SK-N-SH (cell line): ENCODE measurements at regions not wholly inside any gene's neighbourhood (a gene's known extent, or its start where the extent isn't known, plus 50 kb on each side); places are given as distances from the start of the nearest gene placed in this dataset.

ENCODE experiments used
- CTCF ChIA-PET: fragments of 300-600, 350-600 bp; formaldehyde crosslinking; extraction: SDS; loops from one replicate; lab custom pipeline; 2021; lab: Yijun Ruan, JAX
- POLR2A ChIA-PET: fragments of 350-600 bp; sonication (Branson Sonifier 250); formaldehyde crosslinking; extraction: SDS; loops from one replicate; lab custom pipeline; 2020; ENCODE audit warnings: antibody characterized with exemption, inconsistent platforms; lab: Yijun Ruan, JAX
- DNase-seq: peaks from one replicate; pipeline ENCODE4 v3.0.0; 2012
- H2AFZ ChIP-seq: fragments of 200-600 bp; sonication (generic); 2 replicates; pipeline ENCODE4 v1.8.1; 2016; ENCODE audit warnings: antibody characterized with exemption, mild to moderate bottlenecking, low read depth
- H3F3A ChIP-seq: fragments of 200-600 bp; sonication (generic); replicated peaks from 2 replicates; pipeline ENCODE3; 2016; ENCODE audit warnings: antibody characterized with exemption, mild to moderate bottlenecking; ENCODE audit not compliant: insufficient read depth
- H3K27ac ChIP-seq, 2 experiments: fragments of 200-500 bp in 1 of 2; fragments of 200-600 bp in 1 of 2; sonication (Bioruptor generic) in 1 of 2; sonication (generic), shearing (Covaris generic) in 1 of 2; 2 replicates each; pipeline versions ENCODE4 v1.5.1 to v1.6.1; 2014 to 2016; ENCODE audit warnings: low read depth in 2 of 2, inconsistent platforms in 1 of 2, low read length in 1 of 2, mild to moderate bottlenecking in 1 of 2, mixed read lengths in 1 of 2
- H3K27me3 ChIP-seq: fragments of 200-600 bp; sonication (generic), shearing (Covaris generic); 2 replicates; pipeline ENCODE4 v1.6.1; 2016; ENCODE audit warnings: mixed run types; ENCODE audit not compliant: insufficient read depth
- H3K36me3 ChIP-seq, 2 experiments: fragments of 200-500 bp in 1 of 2; fragments of 200-600 bp in 1 of 2; sonication (Bioruptor generic) in 1 of 2; sonication (generic) in 1 of 2; replicated peaks in 1 of 2; 2 replicates each; pipeline versions ENCODE3 to v1.5.1; 2014 to 2016; ENCODE audit warnings: low read length in 1 of 2, mild to moderate bottlenecking in 1 of 2; ENCODE audit not compliant: insufficient read depth in 2 of 2, control insufficient read depth in 1 of 2
- H3K4me1 ChIP-seq, 2 experiments: fragments of 200-500 bp in 1 of 2; fragments of 200-600 bp in 1 of 2; sonication (Bioruptor generic) in 1 of 2; sonication (generic), shearing (Covaris generic) in 1 of 2; 2 replicates each; pipeline versions ENCODE4 v1.5.1 to v1.6.1; 2014 to 2016; ENCODE audit warnings: low read depth in 1 of 2, low read length in 1 of 2, mixed run types in 1 of 2; ENCODE audit not compliant: insufficient read depth in 2 of 2, control insufficient read depth in 1 of 2
- H3K4me2 ChIP-seq: fragments of 200-600 bp; sonication (generic), shearing (Covaris generic); 2 replicates; pipeline ENCODE4 v1.6.1; 2017; ENCODE audit warnings: mixed run types
- H3K4me3 ChIP-seq, 2 experiments: fragments of 200-500 bp in 1 of 2; fragments of 200-600 bp in 1 of 2; sonication (Bioruptor generic) in 1 of 2; sonication (generic), shearing (Covaris generic) in 1 of 2; 2 replicates each; pipeline versions ENCODE4 v1.5.1 to v1.8.1; 2014 to 2016; ENCODE audit warnings: low read depth in 2 of 2, inconsistent platforms in 1 of 2, low read length in 1 of 2, mild to moderate bottlenecking in 1 of 2, mixed read lengths in 1 of 2, moderate library complexity in 1 of 2
- H3K79me2 ChIP-seq: fragments of 200-600 bp; sonication (generic); 2 replicates; pipeline ENCODE4 v1.8.1; 2017; ENCODE audit warnings: mild to moderate bottlenecking; ENCODE audit not compliant: insufficient read depth
- H3K9ac ChIP-seq: fragments of 200-600 bp; sonication (generic); 2 replicates; pipeline ENCODE4 v1.6.1; 2017; ENCODE audit warnings: mixed run types
- H3K9me2 ChIP-seq: fragments of 200-600 bp; sonication (generic); 2 replicates; pipeline ENCODE4 v1.6.1; 2017; ENCODE audit warnings: mixed run types
- H3K9me3 ChIP-seq: fragments of 200-600 bp; sonication (generic); 2 replicates; pipeline ENCODE4 v1.6.1; 2017; ENCODE audit warnings: mixed run types, mild to moderate bottlenecking, moderate library complexity
- H4K20me1 ChIP-seq: fragments of 200-600 bp; sonication (generic); 2 replicates; pipeline ENCODE4 v1.6.1; 2017; ENCODE audit warnings: mild to moderate bottlenecking, mixed run types; ENCODE audit not compliant: insufficient read depth
- ELF1 ChIP-seq: IDR thresholded peaks from 2 replicates; pipeline ENCODE4 v1.4.0; 2012
- EP300 ChIP-seq, 2 experiments: IDR thresholded peaks; 2 replicates each; pipeline versions ENCODE4 v1.4.0 to v1.6.1; 2012; ENCODE audit warnings: borderline replicate concordance in 1 of 2, low read depth in 1 of 2, low read length in 1 of 2
- EZH2phosphoT487 ChIP-seq: fragments of 200-600 bp; sonication (generic); IDR thresholded peaks from 2 replicates; pipeline ENCODE4 v1.6.1; 2017; ENCODE audit warnings: low read depth, mixed run types, mild to moderate bottlenecking, antibody characterized with exemption, moderate library complexity, borderline replicate concordance
- FOXJ3 ChIP-seq: sonication (generic); formaldehyde crosslinking; IDR thresholded peaks from 2 replicates; pipeline ENCODE4 v1.5.1; 2020; ENCODE audit warnings: mild to moderate bottlenecking, missing genetic modification reagents
- FOXM1 ChIP-seq: IDR thresholded peaks from 2 replicates; pipeline ENCODE4 v1.4.0; 2012; ENCODE audit warnings: low read depth, mild to moderate bottlenecking
- MEF2A ChIP-seq: IDR thresholded peaks from 2 replicates; pipeline ENCODE4 v1.4.0; 2012; ENCODE audit warnings: low read depth, borderline replicate concordance
- NFIC ChIP-seq: IDR thresholded peaks from 2 replicates; pipeline ENCODE4 v1.4.0; 2012; ENCODE audit warnings: borderline replicate concordance
- NRF1 ChIP-seq: IDR thresholded peaks from 2 replicates; pipeline ENCODE4 v1.6.1; 2012; ENCODE audit warnings: low read depth, mild to moderate bottlenecking, low read length
- POLR2AphosphoS5 ChIP-seq: IDR thresholded peaks from 2 replicates; pipeline ENCODE4 v1.6.1; 2012; ENCODE audit warnings: low read depth, low read length
- TAF1 ChIP-seq: IDR thresholded peaks from 2 replicates; pipeline ENCODE4 v1.6.1; 2012; ENCODE audit warnings: low read depth, mild to moderate bottlenecking, low read length, moderate library complexity, borderline replicate concordance
- TCF12 ChIP-seq: IDR thresholded peaks from 2 replicates; pipeline ENCODE4 v1.4.0; 2012
- WGBS: methylation state at CpG from one replicate; pipeline ENCODE4 v1.1.6; 2017; ENCODE audit warnings: low lambda C conversion rate; 5-methylcytosine and 5-hydroxymethylcytosine counted together
- TF ChIP-seq, protein P1 (sequence below): IDR thresholded peaks from 2 replicates; pipeline ENCODE4 v1.4.0; 2012; ENCODE audit warnings: low read depth, borderline replicate concordance
- TF ChIP-seq, protein P2 (sequence below): IDR thresholded peaks from 2 replicates; pipeline ENCODE4 v1.4.0; 2012; ENCODE audit warnings: low read depth
- TF ChIP-seq, protein P3 (sequence below): fragments of 200-600 bp; sonication (generic); IDR thresholded peaks from 2 replicates; pipeline ENCODE4 v1.6.1; 2017; ENCODE audit warnings: antibody characterized with exemption, mild to moderate bottlenecking, moderate library complexity
- TF ChIP-seq, protein P4 (sequence below): fragments of 150-350 bp; IDR thresholded peaks from 2 replicates; pipeline ENCODE4 v1.6.1; 2016; ENCODE audit warnings: mild to moderate bottlenecking, low read depth, low read length
- TF ChIP-seq, protein P5 (sequence below): fragments of 150-350 bp; IDR thresholded peaks from 2 replicates; pipeline ENCODE4 v1.6.1; 2017; ENCODE audit warnings: antibody characterized with exemption, low read length, low read depth, borderline replicate concordance

DNA sequence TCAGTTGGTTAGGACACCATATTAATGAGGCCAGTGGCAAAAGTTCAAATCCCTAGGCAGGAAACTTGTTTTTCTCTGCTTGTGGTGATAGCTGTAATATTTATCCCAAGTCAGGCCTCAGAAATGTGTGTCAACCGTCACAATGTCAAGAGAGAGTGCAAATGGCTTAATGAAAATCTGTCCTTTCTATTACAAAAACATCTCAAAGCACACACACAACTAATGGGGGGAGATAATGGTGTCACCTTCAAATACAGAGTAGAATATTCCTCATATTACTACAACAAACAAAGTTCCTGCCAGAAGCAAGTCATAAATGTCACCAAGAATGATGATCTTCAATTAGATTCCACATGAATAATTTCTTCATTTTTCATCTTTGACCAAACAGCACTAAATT is 127.2 kb upstream of the MARCHF11 start:
- TF ChIP-seq, protein P1, sequence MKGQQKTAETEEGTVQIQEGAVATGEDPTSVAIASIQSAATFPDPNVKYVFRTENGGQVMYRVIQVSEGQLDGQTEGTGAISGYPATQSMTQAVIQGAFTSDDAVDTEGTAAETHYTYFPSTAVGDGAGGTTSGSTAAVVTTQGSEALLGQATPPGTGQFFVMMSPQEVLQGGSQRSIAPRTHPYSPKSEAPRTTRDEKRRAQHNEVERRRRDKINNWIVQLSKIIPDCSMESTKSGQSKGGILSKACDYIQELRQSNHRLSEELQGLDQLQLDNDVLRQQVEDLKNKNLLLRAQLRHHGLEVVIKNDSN: no peak
- no peak for TF ChIP-seq POLR2AphosphoS5
- TF ChIP-seq ELF1: no peak
- no peak for TF ChIP-seq FOXM1
- TF ChIP-seq, protein P2, sequence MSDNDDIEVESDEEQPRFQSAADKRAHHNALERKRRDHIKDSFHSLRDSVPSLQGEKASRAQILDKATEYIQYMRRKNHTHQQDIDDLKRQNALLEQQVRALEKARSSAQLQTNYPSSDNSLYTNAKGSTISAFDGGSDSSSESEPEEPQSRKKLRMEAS: no peak
- TF ChIP-seq, protein P3, sequence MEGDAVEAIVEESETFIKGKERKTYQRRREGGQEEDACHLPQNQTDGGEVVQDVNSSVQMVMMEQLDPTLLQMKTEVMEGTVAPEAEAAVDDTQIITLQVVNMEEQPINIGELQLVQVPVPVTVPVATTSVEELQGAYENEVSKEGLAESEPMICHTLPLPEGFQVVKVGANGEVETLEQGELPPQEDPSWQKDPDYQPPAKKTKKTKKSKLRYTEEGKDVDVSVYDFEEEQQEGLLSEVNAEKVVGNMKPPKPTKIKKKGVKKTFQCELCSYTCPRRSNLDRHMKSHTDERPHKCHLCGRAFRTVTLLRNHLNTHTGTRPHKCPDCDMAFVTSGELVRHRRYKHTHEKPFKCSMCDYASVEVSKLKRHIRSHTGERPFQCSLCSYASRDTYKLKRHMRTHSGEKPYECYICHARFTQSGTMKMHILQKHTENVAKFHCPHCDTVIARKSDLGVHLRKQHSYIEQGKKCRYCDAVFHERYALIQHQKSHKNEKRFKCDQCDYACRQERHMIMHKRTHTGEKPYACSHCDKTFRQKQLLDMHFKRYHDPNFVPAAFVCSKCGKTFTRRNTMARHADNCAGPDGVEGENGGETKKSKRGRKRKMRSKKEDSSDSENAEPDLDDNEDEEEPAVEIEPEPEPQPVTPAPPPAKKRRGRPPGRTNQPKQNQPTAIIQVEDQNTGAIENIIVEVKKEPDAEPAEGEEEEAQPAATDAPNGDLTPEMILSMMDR: no peak
- no peak for TF ChIP-seq MEF2A
- no peak for TF ChIP-seq EP300 (IDR thresholded peaks at IDR 0.05; ENCODE audit: borderline replicate concordance in 1 of 2, low read depth in 1 of 2, low read length in 1 of 2)
- TF ChIP-seq NRF1: no peak
- TF ChIP-seq TAF1: no peak
- TF ChIP-seq TCF12: no peak
- TF ChIP-seq NFIC: no peak
- TF ChIP-seq EZH2phosphoT487: no peak
- TF ChIP-seq FOXJ3: no peak
- TF ChIP-seq, protein P4, sequence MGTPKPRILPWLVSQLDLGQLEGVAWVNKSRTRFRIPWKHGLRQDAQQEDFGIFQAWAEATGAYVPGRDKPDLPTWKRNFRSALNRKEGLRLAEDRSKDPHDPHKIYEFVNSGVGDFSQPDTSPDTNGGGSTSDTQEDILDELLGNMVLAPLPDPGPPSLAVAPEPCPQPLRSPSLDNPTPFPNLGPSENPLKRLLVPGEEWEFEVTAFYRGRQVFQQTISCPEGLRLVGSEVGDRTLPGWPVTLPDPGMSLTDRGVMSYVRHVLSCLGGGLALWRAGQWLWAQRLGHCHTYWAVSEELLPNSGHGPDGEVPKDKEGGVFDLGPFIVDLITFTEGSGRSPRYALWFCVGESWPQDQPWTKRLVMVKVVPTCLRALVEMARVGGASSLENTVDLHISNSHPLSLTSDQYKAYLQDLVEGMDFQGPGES: no peak
- TF ChIP-seq, protein P5, sequence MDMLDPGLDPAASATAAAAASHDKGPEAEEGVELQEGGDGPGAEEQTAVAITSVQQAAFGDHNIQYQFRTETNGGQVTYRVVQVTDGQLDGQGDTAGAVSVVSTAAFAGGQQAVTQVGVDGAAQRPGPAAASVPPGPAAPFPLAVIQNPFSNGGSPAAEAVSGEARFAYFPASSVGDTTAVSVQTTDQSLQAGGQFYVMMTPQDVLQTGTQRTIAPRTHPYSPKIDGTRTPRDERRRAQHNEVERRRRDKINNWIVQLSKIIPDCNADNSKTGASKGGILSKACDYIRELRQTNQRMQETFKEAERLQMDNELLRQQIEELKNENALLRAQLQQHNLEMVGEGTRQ: no peak
- no peak overlapping the region for H3K4me3 ChIP-seq
- H2AFZ ChIP-seq: no peak overlapping the region
- H3K9me2 ChIP-seq: no peaks in the 10 kb centered on the region
- no peak overlapping the region for H3K27ac ChIP-seq
- ChIA-PET POLR2A (no interaction called here), CTCF (no interaction called here)
- H3K36me3 ChIP-seq: no peaks in the 10 kb centered on the region
- no peaks in the 10 kb centered on the region for H3K9me3 ChIP-seq
- no peak for DNase-seq
- H4K20me1 ChIP-seq: no peaks in the 10 kb centered on the region
- H3K27me3 ChIP-seq: no peaks in the 10 kb centered on the region
- H3K79me2 ChIP-seq: no peaks in the 10 kb centered on the region
- H3F3A ChIP-seq: no peaks in the 10 kb centered on the region
- no peak overlapping the region for H3K4me2 ChIP-seq
- no peaks in the 10 kb centered on the region for H3K4me1 ChIP-seq
- 6% methylated on average over 1 of the region's 1 CpG for WGBS
- no peak overlapping the region for H3K9ac ChIP-seq
